ENCODE measurements at regions not wholly inside any gene's neighbourhood (a gene's known extent, or its start where the extent isn't known, plus 50 kb on each side); places are given as distances from the start of the nearest gene placed in this dataset.
A peak's percentile ranks its signal among the peaks of the same experiment; 100 is the strongest.

GRCh38 chr1:54480525-54480848, 67.5 kb upstream of the ACOT11 start:
- peak; percentile 56 for DNase-seq (ENCODE audit: low spot score)
- Mint-ChIP-seq H3K36me3 (no peaks in the 10 kb centered on the region), H3K4me3 (peak overlapping the region; percentile 5; the same call in 1 of the 2 replicates), H3K27me3 (ENCODE audit: low read depth) (peaks cover 33% of the 10 kb centered on the region), H3K9me3 (no peaks in the 10 kb centered on the region), H3K4me1 (peaks cover 69% of the 10 kb centered on the region), H3K27ac (no peak overlapping the region)
- TF ChIP-seq IRF2 (CRISPR knock-in tag; IDR thresholded peaks at IDR 0.05; ENCODE audit: borderline replicate concordance, low read depth) (no peak), CREM (CRISPR knock-in tag; IDR thresholded peaks at IDR 0.05) (0 out of 2 replicates have a peak, but pooled peaks have one; percentile 19), ZNF425 (CRISPR knock-in tag; conservative IDR thresholded peaks at IDR 0.05) (no peak), ZNF423 (CRISPR knock-in tag; IDR thresholded peaks at IDR 0.05) (peak; percentile 52; the same call in 1 of the 2 replicates), ZNF232 (CRISPR knock-in tag; IDR thresholded peaks at IDR 0.05) (no peak)
- CTCF ChIA-PET = interaction anchor here (0.6 to 2.3 kb wide), 3 partner anchors 9 to 12 kb away, joined by 3 to 10 read pairs (median 6); no protein-coding TSS in a partner anchor
- peak; percentile 49 for ATAC-seq
- POLR2A ChIA-PET = interaction anchor here (1.0 to 1.6 kb wide), 2 partner anchors 9 to 73 kb away, joined by 4 read pairs; no protein-coding TSS in a partner anchor

- DNase-seq (ENCODE audit: low spot score) (no peak), ATAC-seq (no peak)
- Mint-ChIP-seq H3K9me3 (no peaks in the 10 kb centered on the region), H3K27ac (no peak overlapping the region), H3K4me1 (peaks cover 71% of the 10 kb centered on the region), H3K36me3 (no peaks in the 10 kb centered on the region), H3K27me3 (ENCODE audit: low read depth) (peaks cover 33% of the 10 kb centered on the region), H3K4me3 (peak overlapping the region; percentile 5; the same call in 1 of the 2 replicates)
- TF ChIP-seq CREM (CRISPR knock-in tag; IDR thresholded peaks at IDR 0.05) (no peak), ETV6 (CRISPR knock-in tag; IDR thresholded peaks at IDR 0.05) (0 out of 2 replicates have a peak, but pooled peaks have one; percentile 33)
- ChIA-PET POLR2A (interaction anchor here (0.7 to 1.6 kb wide), 4 partner anchors 9 to 102 kb away, joined by 3 to 4 read pairs (median 4); no protein-coding TSS in a partner anchor), CTCF (interaction anchor here (1.1 to 2.3 kb wide), 3 partner anchors 9 to 73 kb away, joined by 4 to 10 read pairs (median 6); partner anchors contain the start of gene SSBP3)
Observed at GRCh38 chr1:54479841-54480524, 68.0 kb upstream of the ACOT11 start.

GRCh38 chr1:54479251-54479650, 68.8 kb upstream of the ACOT11 start:
- DNase-seq (ENCODE audit: low spot score) = no peak
- ChIA-PET POLR2A (interaction anchor here (0.9 kb wide), 1 partner anchor 10 kb away, joined by 3 read pairs; no protein-coding TSS in a partner anchor), CTCF (interaction anchor here (1.1 to 2.3 kb wide), 3 partner anchors 10 to 72 kb away, joined by 4 to 10 read pairs (median 6); partner anchors contain the start of gene SSBP3)
- Mint-ChIP-seq H3K9me3 (no peaks in the 10 kb centered on the region), H3K4me3 (no peak overlapping the region), H3K4me1 (peaks cover 74% of the 10 kb centered on the region), H3K27ac (no peak overlapping the region), H3K36me3 (no peaks in the 10 kb centered on the region), H3K27me3 (ENCODE audit: low read depth) (peaks cover 33% of the 10 kb centered on the region)
- no peak for TF ChIP-seq CREB1 (CRISPR knock-in tag; IDR thresholded peaks at IDR 0.05)
- ATAC-seq = no peak

GRCh38 chr1:54477153-54477561, 70.9 kb upstream of the ACOT11 start:
- Mint-ChIP-seq H3K4me3 (peak overlapping the region; percentile 16), H3K9me3 (no peaks in the 10 kb centered on the region), H3K36me3 (no peaks in the 10 kb centered on the region), H3K4me1 (peaks cover 78% of the 10 kb centered on the region), H3K27ac (no peak overlapping the region), H3K27me3 (ENCODE audit: low read depth) (peaks cover 49% of the 10 kb centered on the region)
- ATAC-seq = no peak
- POLR2A ChIA-PET = interaction anchor here (1.2 to 3.8 kb wide), 2 partner anchors 70 to 100 kb away, joined by 3 to 20 read pairs; partner anchors contain the start of gene SSBP3
- CTCF ChIA-PET = interaction anchor here (0.7 to 1.4 kb wide), 3 partner anchors 12 to 164 kb away, joined by 4 to 5 read pairs (median 4); no protein-coding TSS in a partner anchor
- no peak for DNase-seq (ENCODE audit: low spot score)
- TF ChIP-seq CREM (CRISPR knock-in tag; IDR thresholded peaks at IDR 0.05) (no peak), ETV6 (CRISPR knock-in tag; IDR thresholded peaks at IDR 0.05) (0 out of 2 replicates have a peak, but pooled peaks have one; percentile 3), JUN (CRISPR knock-in tag; IDR thresholded peaks at IDR 0.05) (no peak), ELF4 (CRISPR knock-in tag; IDR thresholded peaks at IDR 0.05; ENCODE audit: low read depth) (no peak)

GRCh38 chr1:54476530-54477109, 70.4 kb upstream of the SSBP3 start:
- H3K27ac Mint-ChIP-seq = peak overlapping the region; percentile 46; the same call in 1 of the 2 replicates
- CTCF ChIA-PET = interaction anchor here (1.3 to 1.4 kb wide), 2 partner anchors 12 to 13 kb away, joined by 4 to 5 read pairs; no protein-coding TSS in a partner anchor
- no peak for ATAC-seq
- POLR2A ChIA-PET = interaction anchor here (1.1 to 3.8 kb wide), 3 partner anchors 17 to 99 kb away, joined by 3 to 20 read pairs (median 4); partner anchors contain the start of gene SSBP3
- no peaks in the 10 kb centered on the region for H3K9me3 Mint-ChIP-seq
- H3K4me3 Mint-ChIP-seq = peak overlapping the region; percentile 37
- peaks cover 78% of the 10 kb centered on the region for H3K4me1 Mint-ChIP-seq
- DNase-seq (ENCODE audit: low spot score) = no peak
- H3K27me3 Mint-ChIP-seq (ENCODE audit: low read depth) = peaks cover 49% of the 10 kb centered on the region
- no peak for TF ChIP-seq MYBL2 (CRISPR knock-in tag; IDR thresholded peaks at IDR 0.05)
- no peak for TF ChIP-seq CDX4 (CRISPR knock-in tag; IDR thresholded peaks at IDR 0.05; ENCODE audit: borderline replicate concordance)
- no peak for TF ChIP-seq HMGXB4 (CRISPR knock-in tag; IDR thresholded peaks at IDR 0.05)
- TF ChIP-seq RELA (CRISPR knock-in tag; IDR thresholded peaks at IDR 0.05; ENCODE audit: borderline replicate concordance) = no peak
- TF ChIP-seq SP1 (CRISPR knock-in tag; conservative IDR thresholded peaks at IDR 0.05) = no peak
- TF ChIP-seq ZNF138 (CRISPR knock-in tag; conservative IDR thresholded peaks at IDR 0.05) = no peak
- H3K36me3 Mint-ChIP-seq = no peaks in the 10 kb centered on the region
